Heart right ventricle (tissue), 16 donors: ENCODE measurements at regions not wholly inside any gene's neighbourhood (a gene's known extent, or its start where the extent isn't known, plus 50 kb on each side); places are given as distances from the start of the nearest gene placed in this dataset.

Experiments
- ATAC-seq, 8 donors: fragments of 200-7000 bp; cut with Tn5 transposase; one replicate each; pipeline ENCODE4 v1.9.1; 2020; ENCODE audit warnings: mild to moderate bottlenecking in 8 of 8, moderate library complexity in 8 of 8, moderate number of reproducible peaks in 1 of 8
- DNase-seq, 2 donors: peaks; one replicate each; pipeline ENCODE4 v3.0.0-alpha.2; 2020
- H3K27ac ChIP-seq, 10 donors: fragments of 200-600 bp; sonication (generic) in 2 of 10; one replicate each; pipeline versions ENCODE4 v1.5.0 to v1.8.0; 2020 to 2022; ENCODE audit warnings: mild to moderate bottlenecking in 3 of 10
- H3K27me3 ChIP-seq, 7 donors: fragments of 200-600 bp; one replicate each; pipeline ENCODE4 v1.8.0; 2021 to 2022; ENCODE audit warnings: mild to moderate bottlenecking in 2 of 7
- H3K36me3 ChIP-seq, 9 donors: fragments of 200-600 bp; sonication (generic) in 1 of 9; one replicate each; pipeline versions ENCODE4 v1.5.0 to v1.8.0; 2020 to 2022; ENCODE audit warnings: mild to moderate bottlenecking in 2 of 9
- H3K4me1 ChIP-seq, 9 donors: fragments of 200-600 bp; sonication (generic) in 1 of 9; one replicate each; pipeline versions ENCODE4 v1.5.0 to v1.8.0; 2020 to 2022; ENCODE audit warnings: mild to moderate bottlenecking in 4 of 9
- H3K4me3 ChIP-seq, 10 donors: fragments of 200-600 bp; sonication (generic) in 2 of 10; one replicate each; pipeline versions ENCODE4 v1.5.0 to v1.8.0; 2020 to 2022; ENCODE audit warnings: mild to moderate bottlenecking in 7 of 10, moderate library complexity in 2 of 10
- H3K9me3 ChIP-seq, 11 donors: fragments of 200-600 bp in 10 of 11; sonication (generic) in 2 of 11; one replicate each; pipeline versions ENCODE4 v1.5.0 to v1.8.0; 2013 to 2022; ENCODE audit warnings: mild to moderate bottlenecking in 2 of 11, control low read depth in 1 of 11, moderate library complexity in 1 of 11
- WGBS, 2 donors: extraction: QIAGEN DNeasy Blood & Tissue Kit; methylation state at CpG; one replicate each; pipeline ENCODE4 v1.1.7; 2013; ENCODE audit warnings: inconsistent platforms in 1 of 2; 5-methylcytosine and 5-hydroxymethylcytosine counted together
- intact Hi-C, 10 donors: fragments of 100-400 bp; cut with DNase I; formaldehyde crosslinking; loops; one replicate each; pipeline versions ENCODE4 v1.11.1 to v1.14.2; 2022
- TF ChIP-seq, protein P1 (sequence below), 9 donors: fragments of 200-600 bp; sonication (generic) in 2 of 9; IDR thresholded peaks; one replicate each; pipeline versions ENCODE4 v1.5.0 to v1.8.0; 2021 to 2022; ENCODE audit warnings: antibody characterized with exemption in 9 of 9, mild to moderate bottlenecking in 5 of 9, moderate library complexity in 1 of 9
- donor health status: Arrhythmogenic right ventricular cardiomyopathy.
- donor health status: ischemic (EF 13 %, LVEDD 7.1; RV severe dilation, severe dysfunction).
- donor health status: healthy with polysubstance abuse.
- donor health status: DM: no; HTN: yes; CAD: no.
- donor health status: DM: no; HTN: no; CAD: no.
- donor health status: ischemic (EF 25% LVEDD 6.9; RV normal size, moderate dysfunction).
- donor health status: ischemic (EF 25% LVEDD 5.7; RV mildly dilated, moderate dysfunction).
- donor health status: healthy.
- donor health status: DM: yes; HTN: yes; CAD: no.
- donor health status: Ischemic cardiomyopathy.
- donor health status: ischemic (EF 35%, LVEDD 5.7; RV mildly dilated, moderate dysfunction).
- donor health status: nonischemic (EF 11% LVEDD 7.7; RV severe dilation, severe dysfunction).
- donor health status: DM: yes; HTN: yes; CAD: no.
- donor health status: PGD.
- donor health status: ischemic (EF 29% LVEDD 5.4; RV normal size, mild dysfunction).
- donor health status: nonischemic (EF 23%, LVEDD 6.1; RV moderate dilation, normal function).

DNA sequence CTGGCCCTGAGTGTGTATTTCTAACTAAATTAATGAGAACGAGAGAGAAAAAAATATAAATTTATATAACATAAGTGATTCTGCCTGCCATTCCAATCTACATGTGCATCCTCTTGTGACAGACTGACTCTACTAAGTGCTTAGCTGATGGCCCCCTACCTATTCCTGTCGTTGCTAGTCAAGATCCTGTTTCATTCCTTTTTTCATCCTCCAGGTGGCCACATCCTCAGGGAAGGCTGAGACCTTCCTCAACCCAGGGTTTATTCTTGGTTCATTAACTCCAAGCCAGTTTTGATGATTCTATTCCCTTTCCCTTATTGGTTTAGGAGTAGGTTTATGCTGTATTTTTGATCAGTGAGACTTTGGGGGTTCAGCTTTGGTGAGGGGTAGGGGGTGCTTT, 201.3 kb downstream of the C9orf152 start:
- Histone ChIP-seq H3K27me3 (no peaks in the 10 kb centered on the region), H3K4me3 (no peak overlapping the region), H3K36me3 (no peaks in the 10 kb centered on the region), H3K9me3 (no peaks in the 10 kb centered on the region), H3K27ac (no peak overlapping the region), H3K4me1 (no peaks in the 10 kb centered on the region)
- TF ChIP-seq, protein P1, sequence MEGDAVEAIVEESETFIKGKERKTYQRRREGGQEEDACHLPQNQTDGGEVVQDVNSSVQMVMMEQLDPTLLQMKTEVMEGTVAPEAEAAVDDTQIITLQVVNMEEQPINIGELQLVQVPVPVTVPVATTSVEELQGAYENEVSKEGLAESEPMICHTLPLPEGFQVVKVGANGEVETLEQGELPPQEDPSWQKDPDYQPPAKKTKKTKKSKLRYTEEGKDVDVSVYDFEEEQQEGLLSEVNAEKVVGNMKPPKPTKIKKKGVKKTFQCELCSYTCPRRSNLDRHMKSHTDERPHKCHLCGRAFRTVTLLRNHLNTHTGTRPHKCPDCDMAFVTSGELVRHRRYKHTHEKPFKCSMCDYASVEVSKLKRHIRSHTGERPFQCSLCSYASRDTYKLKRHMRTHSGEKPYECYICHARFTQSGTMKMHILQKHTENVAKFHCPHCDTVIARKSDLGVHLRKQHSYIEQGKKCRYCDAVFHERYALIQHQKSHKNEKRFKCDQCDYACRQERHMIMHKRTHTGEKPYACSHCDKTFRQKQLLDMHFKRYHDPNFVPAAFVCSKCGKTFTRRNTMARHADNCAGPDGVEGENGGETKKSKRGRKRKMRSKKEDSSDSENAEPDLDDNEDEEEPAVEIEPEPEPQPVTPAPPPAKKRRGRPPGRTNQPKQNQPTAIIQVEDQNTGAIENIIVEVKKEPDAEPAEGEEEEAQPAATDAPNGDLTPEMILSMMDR (IDR thresholded peaks at IDR 0.05): no peak
- WGBS, 2 donors: 82 to 91% methylated on average over 2 of the region's 2 CpGs
- intact Hi-C loops: no loop called here
- DNase-seq (no peak), ATAC-seq (no peak)

DNA sequence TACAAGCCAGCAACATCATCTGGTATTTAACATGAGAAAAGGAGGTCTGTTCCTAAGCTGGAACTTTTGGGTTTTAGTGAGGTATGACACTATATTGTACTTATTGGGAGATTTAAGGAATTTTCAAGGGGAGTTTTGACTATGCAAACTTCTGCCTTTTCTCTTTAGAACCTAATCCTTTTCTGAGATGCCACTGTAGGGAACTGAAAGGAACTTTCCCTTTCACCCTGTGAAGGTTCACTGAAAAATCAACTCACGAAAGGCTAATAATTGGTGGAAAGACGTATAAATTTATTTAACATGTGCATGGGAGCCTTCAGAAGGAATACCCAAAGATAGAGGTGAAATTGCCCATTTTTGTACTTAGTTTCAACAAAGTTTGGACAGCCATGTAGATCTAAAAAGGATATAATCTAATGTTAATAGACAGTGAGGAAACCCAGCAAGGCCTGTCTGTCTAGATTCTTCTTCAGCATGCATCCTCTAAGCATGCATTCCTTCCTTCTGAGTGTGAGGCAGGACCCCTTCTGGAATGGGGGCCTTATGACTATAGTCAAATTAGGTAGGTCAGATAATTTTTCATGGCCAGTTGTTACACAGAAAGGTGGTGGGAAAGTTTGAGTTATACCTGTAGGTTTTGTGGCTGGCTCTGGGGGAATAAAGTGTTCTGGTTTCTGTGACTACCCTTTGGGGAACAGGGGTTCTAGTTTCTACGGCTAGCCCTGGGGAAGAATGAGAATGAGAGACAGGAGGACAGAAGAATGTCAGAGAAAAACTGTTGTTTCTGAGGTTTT, 200.3 kb downstream of the C9orf152 start:
- intact Hi-C loops: no loop called here
- Histone ChIP-seq H3K27ac (no peak overlapping the region), H3K9me3 (no peaks in the 10 kb centered on the region), H3K27me3 (no peaks in the 10 kb centered on the region), H3K36me3 (no peaks in the 10 kb centered on the region), H3K4me1 (no peaks in the 10 kb centered on the region), H3K4me3 (no peak overlapping the region)
- no peak for ATAC-seq
- 97 to 100% methylated on average over 3 of the region's 3 CpGs for WGBS, 2 donors
- TF ChIP-seq, protein P1 (IDR thresholded peaks at IDR 0.05): no peak
- DNase-seq: no peak

DNA sequence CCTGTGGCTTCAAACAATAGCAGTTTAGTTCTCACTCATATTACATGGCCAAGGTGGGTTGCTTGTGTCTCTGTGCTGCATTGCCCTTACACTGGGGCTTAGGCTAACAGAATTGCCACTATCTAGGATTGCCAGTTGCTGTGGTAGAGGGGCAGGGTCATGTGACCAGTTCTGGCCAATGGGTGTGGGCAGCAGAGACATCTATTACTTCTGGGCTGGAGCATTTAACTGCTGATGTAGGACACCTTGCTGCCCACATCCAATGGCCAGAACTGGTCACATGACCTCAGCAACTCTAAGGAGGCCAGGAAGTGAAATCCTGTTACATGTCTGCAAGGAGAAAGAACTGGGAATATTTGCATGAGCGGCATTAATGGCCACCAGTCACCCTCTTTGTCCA, 199.3 kb downstream of the C9orf152 start:
- ATAC-seq: no peak
- Histone ChIP-seq H3K9me3 (no peaks in the 10 kb centered on the region), H3K36me3 (no peaks in the 10 kb centered on the region), H3K4me3 (no peak overlapping the region), H3K27ac (no peak overlapping the region), H3K27me3 (no peaks in the 10 kb centered on the region), H3K4me1 (no peaks in the 10 kb centered on the region)
- intact Hi-C loops: no loop called here
- no peak for DNase-seq
- 98 to 100% methylated on average over 1 of the region's 1 CpG for WGBS, 2 donors
- TF ChIP-seq, protein P1 (IDR thresholded peaks at IDR 0.05): no peak

DNA sequence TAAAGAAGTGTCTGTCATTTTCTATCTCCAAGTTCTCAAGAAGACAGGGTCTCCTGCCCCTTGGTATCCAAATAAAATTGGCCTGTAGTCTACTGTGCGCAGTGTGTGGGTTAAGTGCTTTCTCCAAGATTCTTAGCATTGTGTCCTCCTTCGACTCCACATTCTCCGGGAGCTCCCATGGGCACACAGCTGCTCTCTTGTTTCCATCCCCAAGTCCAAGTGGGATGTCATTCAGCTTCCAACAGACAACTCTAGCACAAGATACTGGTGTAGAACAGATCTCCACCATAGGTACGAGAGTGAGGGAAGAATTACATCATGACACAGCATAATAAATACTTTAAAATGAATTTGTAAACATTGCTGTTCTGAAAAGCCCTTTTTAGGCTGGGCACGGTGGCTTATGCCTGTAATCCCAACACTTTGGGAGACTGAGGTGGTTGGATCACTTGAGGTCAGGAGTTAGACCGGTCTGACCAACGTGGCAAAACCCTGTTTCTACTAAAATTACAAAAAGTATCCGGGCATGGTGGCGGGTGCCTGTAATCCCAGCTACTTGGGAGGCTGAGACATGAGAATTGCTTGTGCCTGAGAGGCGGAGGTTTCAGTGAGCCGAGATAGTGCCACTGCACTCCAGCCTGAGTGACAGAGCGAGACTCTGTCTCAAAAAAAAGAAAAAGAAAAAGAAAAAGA, 196.2 kb downstream of the C9orf152 start:
- Histone ChIP-seq H3K27me3 (no peaks in the 10 kb centered on the region), H3K27ac (no peak overlapping the region), H3K4me1 (peaks cover 0 to 17% (median 9%) of the 10 kb centered on the region in 9 donors), H3K4me3 (no peak overlapping the region), H3K36me3 (peaks cover 0 to 4% (median 0%) of the 10 kb centered on the region in 9 donors), H3K9me3 (no peaks in the 10 kb centered on the region)
- ATAC-seq (no peak), DNase-seq (no peak)
- 90 to 92% methylated on average over 12 of the region's 12 CpGs for WGBS, 2 donors
- TF ChIP-seq, protein P1 (IDR thresholded peaks at IDR 0.05): no peak
- intact Hi-C loops: no loop called here
